Cardiac fibroblast (primary cell): ENCODE measurements at regions not wholly inside any gene's neighbourhood (a gene's known extent, or its start where the extent isn't known, plus 50 kb on each side); places are given as distances from the start of the nearest gene placed in this dataset.

Experiments
- DNase-seq, 2 donors: peaks; one replicate each; pipeline versions ENCODE4 v3.0.0 to v3.0.0-alpha.2; 2010; ENCODE audit warnings: low read depth in 2 of 2
- H3K4me3 ChIP-seq, 2 donors: replicated peaks in 1 of 2; 1 replicate in 1 of 2; 2 replicates in 1 of 2; pipeline ENCODE4 v1.5.1; 2011; ENCODE audit warnings: low read depth in 2 of 2, low read length in 2 of 2, mild to moderate bottlenecking in 2 of 2, moderate library complexity in 1 of 2
- TF ChIP-seq, protein P1 (sequence below): IDR thresholded peaks from one replicate; pipeline ENCODE4 v1.5.1; 2011; ENCODE audit warnings: low read depth, mild to moderate bottlenecking, low read length, inconsistent platforms

- no peak overlapping the region for H3K4me3 ChIP-seq
- TF ChIP-seq, protein P1, sequence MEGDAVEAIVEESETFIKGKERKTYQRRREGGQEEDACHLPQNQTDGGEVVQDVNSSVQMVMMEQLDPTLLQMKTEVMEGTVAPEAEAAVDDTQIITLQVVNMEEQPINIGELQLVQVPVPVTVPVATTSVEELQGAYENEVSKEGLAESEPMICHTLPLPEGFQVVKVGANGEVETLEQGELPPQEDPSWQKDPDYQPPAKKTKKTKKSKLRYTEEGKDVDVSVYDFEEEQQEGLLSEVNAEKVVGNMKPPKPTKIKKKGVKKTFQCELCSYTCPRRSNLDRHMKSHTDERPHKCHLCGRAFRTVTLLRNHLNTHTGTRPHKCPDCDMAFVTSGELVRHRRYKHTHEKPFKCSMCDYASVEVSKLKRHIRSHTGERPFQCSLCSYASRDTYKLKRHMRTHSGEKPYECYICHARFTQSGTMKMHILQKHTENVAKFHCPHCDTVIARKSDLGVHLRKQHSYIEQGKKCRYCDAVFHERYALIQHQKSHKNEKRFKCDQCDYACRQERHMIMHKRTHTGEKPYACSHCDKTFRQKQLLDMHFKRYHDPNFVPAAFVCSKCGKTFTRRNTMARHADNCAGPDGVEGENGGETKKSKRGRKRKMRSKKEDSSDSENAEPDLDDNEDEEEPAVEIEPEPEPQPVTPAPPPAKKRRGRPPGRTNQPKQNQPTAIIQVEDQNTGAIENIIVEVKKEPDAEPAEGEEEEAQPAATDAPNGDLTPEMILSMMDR = no peak
- no peak for DNase-seq
Measured at GRCh38 chr13:84553227-84553626, 671.0 kb upstream of the SLITRK1 start.

DNA sequence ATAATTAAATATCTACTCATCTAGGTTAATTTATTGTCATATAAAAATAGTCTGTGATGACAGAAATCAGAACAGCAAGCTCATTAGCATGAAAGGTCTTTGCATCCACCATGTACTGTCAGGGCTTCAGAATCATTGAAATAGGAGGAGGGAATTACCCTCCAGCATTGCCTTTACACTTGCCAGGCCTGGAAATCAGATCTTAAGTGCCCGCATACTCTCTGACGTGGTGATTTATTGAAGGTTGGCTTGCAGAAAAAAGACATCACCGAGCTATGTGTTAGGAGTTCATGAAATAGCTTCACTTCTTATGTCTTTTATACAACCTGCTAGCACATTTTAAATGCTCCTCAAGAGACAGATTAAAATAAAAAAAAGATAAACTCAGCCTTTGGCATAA is 661.7 kb upstream of the SLITRK1 start:
- no peak for DNase-seq
- TF ChIP-seq, protein P1 = no peak
- no peak overlapping the region for H3K4me3 ChIP-seq

DNA sequence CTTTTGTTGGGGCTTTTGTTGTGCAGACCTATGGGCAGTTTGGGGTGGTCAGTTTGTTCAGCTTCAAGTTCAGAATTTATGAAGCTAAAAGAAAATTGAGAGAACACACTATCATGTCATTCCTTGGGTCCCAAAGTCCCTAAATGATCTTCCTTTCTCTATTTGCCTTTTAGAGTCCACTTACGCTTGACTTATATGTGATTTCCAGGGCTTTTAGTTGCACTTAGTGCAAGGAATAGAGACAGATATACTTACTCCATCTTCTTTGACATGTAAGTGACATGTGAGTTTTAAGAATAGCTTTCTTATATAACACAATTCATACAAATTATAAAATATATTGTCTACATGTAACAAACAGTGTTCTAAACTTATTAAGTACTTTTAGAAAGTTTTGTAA is 660.1 kb upstream of the SLITRK1 start:
- TF ChIP-seq, protein P1 = no peak
- no peak overlapping the region for H3K4me3 ChIP-seq
- no peak for DNase-seq

DNA sequence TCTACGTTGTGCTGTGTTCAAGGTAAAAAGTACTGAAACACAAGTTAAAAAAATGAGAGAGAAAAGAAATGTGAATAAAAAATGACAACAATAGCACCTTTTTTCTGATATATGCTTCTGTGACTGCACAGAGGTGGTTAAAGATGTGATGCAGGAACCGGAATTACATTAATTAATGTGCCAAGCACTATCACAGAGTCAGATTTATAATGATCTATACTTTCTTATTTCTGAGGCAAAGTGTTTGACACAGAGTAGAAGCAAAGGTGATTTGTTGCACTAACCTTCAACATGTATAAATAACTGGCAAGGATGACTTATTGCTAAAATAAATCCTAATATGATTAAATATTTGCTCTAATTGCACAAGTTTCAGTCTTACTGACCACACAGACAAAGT is 654.6 kb upstream of the SLITRK1 start:
- TF ChIP-seq, protein P1 = no peak
- no peak overlapping the region for H3K4me3 ChIP-seq
- no peak for DNase-seq

DNA sequence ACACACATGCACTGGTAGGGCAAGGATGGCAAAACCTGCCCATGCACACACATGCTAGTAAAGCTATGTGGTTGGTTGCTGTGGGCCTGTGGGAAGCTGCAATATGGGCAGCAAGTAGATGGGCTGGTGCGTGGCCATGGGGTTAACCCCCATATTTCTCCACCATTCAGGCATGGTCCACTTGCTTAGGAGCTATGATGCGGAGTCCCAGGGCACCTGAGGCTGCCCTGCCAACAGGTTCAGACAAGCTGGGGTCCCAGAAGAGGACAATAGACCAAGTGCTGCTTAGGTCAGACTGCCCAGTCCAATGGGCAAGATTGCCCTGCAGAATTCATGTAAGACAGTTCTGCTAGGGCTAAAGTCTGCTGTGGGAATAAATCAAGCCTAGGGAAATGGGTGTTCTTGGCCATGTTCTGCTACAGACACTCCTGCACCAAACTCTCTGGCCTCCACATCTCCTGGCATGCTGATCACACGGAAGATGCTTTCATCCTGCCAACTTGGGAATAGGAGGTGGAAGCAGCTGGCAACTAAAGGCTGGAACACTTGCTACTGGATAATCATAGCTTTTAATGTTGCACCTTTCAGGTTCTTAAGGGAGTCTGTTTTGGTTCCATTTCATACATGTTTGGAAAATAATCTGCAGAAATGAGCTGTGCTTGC is 646.3 kb upstream of the SLITRK1 start:
- no peak overlapping the region for H3K4me3 ChIP-seq

DNA sequence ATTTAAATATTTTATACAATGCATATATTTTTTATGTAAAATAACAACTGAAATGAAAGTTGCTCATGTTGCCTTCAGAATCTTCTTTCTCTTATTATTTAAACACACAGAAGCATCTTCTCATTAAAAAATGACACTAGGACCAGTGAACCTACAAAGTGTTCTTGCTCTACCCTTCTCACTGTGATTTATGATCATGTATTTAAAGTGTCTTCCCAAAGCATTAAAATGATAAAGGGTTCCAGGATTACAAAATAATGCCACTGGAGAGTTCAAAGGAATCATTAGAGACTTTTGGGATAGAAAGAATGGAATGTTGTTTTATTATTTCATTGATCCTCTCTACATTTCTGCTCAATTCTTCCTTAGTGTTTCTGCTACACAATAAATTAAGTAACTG is 643.6 kb upstream of the SLITRK1 start:
- TF ChIP-seq, protein P1 = no peak
- H3K4me3 ChIP-seq = no peak overlapping the region
- DNase-seq = no peak

More for the DNA sequence above, 646.3 kb upstream of the SLITRK1 start:
- TF ChIP-seq, protein P1 = no peak
- DNase-seq = no peak

DNA sequence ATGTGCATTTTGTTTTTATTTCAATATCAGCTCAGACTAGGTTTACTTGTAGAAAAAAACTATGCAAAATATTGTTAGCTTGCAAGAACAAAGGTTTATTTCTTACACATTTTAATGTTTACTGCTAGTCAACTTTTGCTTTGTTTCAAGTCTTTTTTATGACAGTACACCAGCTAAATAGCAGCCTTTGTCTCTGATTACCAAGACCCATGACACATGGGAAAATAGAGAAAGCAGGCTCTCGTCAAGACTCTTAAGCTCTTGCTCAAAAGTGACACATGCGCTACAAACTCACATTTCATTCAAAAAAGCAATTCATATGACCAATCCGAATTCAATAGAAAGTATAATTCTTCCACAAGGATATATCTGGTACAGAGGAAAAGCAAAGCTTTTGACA is 642.3 kb upstream of the SLITRK1 start:
- TF ChIP-seq, protein P1 = no peak
- no peak for DNase-seq
- H3K4me3 ChIP-seq = no peak overlapping the region
